GM23248 (cell line): ENCODE measurements at regions not wholly inside any gene's neighbourhood (a gene's known extent, or its start where the extent isn't known, plus 50 kb on each side); places are given as distances from the start of the nearest gene placed in this dataset.

Source experiments
- EZH2 ChIP-seq: fragments of 200-600 bp; sonication (generic); IDR thresholded peaks from 2 replicates; pipeline ENCODE4 v1.6.1; 2018; ENCODE audit warnings: antibody characterized with exemption, mild to moderate bottlenecking; ENCODE audit not compliant: insufficient read depth, poor library complexity, severe bottlenecking
- EZH2phosphoT487 ChIP-seq: fragments of 200-600 bp; sonication (generic); IDR thresholded peaks from 2 replicates; pipeline ENCODE4 v1.6.1; 2018; ENCODE audit warnings: antibody characterized with exemption, moderate library complexity, mild to moderate bottlenecking, low read depth; ENCODE audit not compliant: insufficient read depth

- no peak for TF ChIP-seq EZH2phosphoT487
- TF ChIP-seq EZH2: no peak
These were observed 118.4 kb upstream of the NXT1 start for GRCh38 chr20:23232219-23232581.
